NT2/D1 (cell line): ENCODE measurements at regions not wholly inside any gene's neighbourhood (a gene's known extent, or its start where the extent isn't known, plus 50 kb on each side); places are given as distances from the start of the nearest gene placed in this dataset.

Source experiments
- DNase-seq: peaks from one replicate; pipeline ENCODE4 v3.0.0-alpha.2; 2011; ENCODE audit warnings: low read depth, low spot score
- H3K27me3 ChIP-seq: 2 replicates; pipeline ENCODE4 v1.6.0; 2011; ENCODE audit warnings: mild to moderate bottlenecking; ENCODE audit not compliant: insufficient read length, insufficient read depth
- H3K36me3 ChIP-seq: 2 replicates; pipeline ENCODE4 v1.6.1; 2011; ENCODE audit warnings: mild to moderate bottlenecking, low read length, mixed read lengths; ENCODE audit not compliant: insufficient read depth, insufficient read length
- H3K4me1 ChIP-seq: 2 replicates; pipeline ENCODE4 v1.5.1; 2011; ENCODE audit not compliant: insufficient read depth, insufficient read length
- H3K4me3 ChIP-seq: 2 replicates; pipeline ENCODE4 v1.5.1; 2011; ENCODE audit warnings: low read depth; ENCODE audit not compliant: insufficient read length
- H3K9ac ChIP-seq: 2 replicates; pipeline ENCODE4 v1.6.0; 2011; ENCODE audit warnings: low read depth; ENCODE audit not compliant: insufficient read length
- H3K9me3 ChIP-seq: 2 replicates; pipeline ENCODE4 v1.5.1; 2011; ENCODE audit warnings: mild to moderate bottlenecking, low read length; ENCODE audit not compliant: insufficient read depth
- SUZ12 ChIP-seq: IDR thresholded peaks from 2 replicates; pipeline ENCODE4 v1.6.1; 2011; ENCODE audit not compliant: insufficient read length, insufficient read depth; ENCODE audit errors: extremely low read depth
- YY1 ChIP-seq: IDR thresholded peaks from 2 replicates; pipeline ENCODE4 v1.6.1; 2011; ENCODE audit not compliant: insufficient read length, insufficient read depth
- ZNF274 ChIP-seq: IDR thresholded peaks from 2 replicates; pipeline ENCODE4 v1.6.1; 2011; ENCODE audit warnings: mild to moderate bottlenecking, low read depth, low read length

GRCh38 chr17:6285486-6285885 is 149.4 kb downstream of the AIPL1 start:
- Histone ChIP-seq H3K27me3 (no peaks in the 10 kb centered on the region), H3K36me3 (no peaks in the 10 kb centered on the region), H3K9me3 (peaks cover 7% of the 10 kb centered on the region; the same call in 1 of the 2 replicates), H3K4me1 (no peaks in the 10 kb centered on the region), H3K9ac (no peak overlapping the region), H3K4me3 (no peak overlapping the region)
- TF ChIP-seq ZNF274 = no peak
- no peak for TF ChIP-seq YY1
- TF ChIP-seq SUZ12 = no peak
- DNase-seq = no peak

- peak; percentile 49 for DNase-seq
- TF ChIP-seq YY1 = no peak
Measured at GRCh38 chr17:6279659-6280058, 155.3 kb downstream of the AIPL1 start.

GRCh38 chr17:6278376-6278775 is 156.5 kb downstream of the AIPL1 start:
- H3K27me3 ChIP-seq = no peaks in the 10 kb centered on the region
- TF ChIP-seq ZNF274 (no peak), YY1 (no peak), SUZ12 (no peak)
- H3K4me1 ChIP-seq = no peaks in the 10 kb centered on the region
- no peaks in the 10 kb centered on the region for H3K36me3 ChIP-seq
- H3K9me3 ChIP-seq = peaks cover under 1% of the 10 kb centered on the region; the same call in 1 of the 2 replicates
- H3K9ac ChIP-seq = no peak overlapping the region
- no peak for DNase-seq
- no peak overlapping the region for H3K4me3 ChIP-seq

More at GRCh38 chr17:6279659-6280058, 155.3 kb downstream of the AIPL1 start:
- no peaks in the 10 kb centered on the region for H3K4me1 ChIP-seq
- H3K36me3 ChIP-seq = no peaks in the 10 kb centered on the region
- no peak overlapping the region for H3K4me3 ChIP-seq
- H3K9ac ChIP-seq = no peak overlapping the region
- H3K27me3 ChIP-seq = no peaks in the 10 kb centered on the region
- H3K9me3 ChIP-seq = peaks cover 7% of the 10 kb centered on the region; the same call in 1 of the 2 replicates

- Histone ChIP-seq H3K4me3 (no peak overlapping the region), H3K9ac (no peak overlapping the region), H3K4me1 (no peaks in the 10 kb centered on the region), H3K9me3 (no peaks in the 10 kb centered on the region; the same call in 1 of the 2 replicates), H3K27me3 (no peaks in the 10 kb centered on the region), H3K36me3 (no peaks in the 10 kb centered on the region)
- TF ChIP-seq SUZ12 (no peak), ZNF274 (no peak), YY1 (no peak)
- DNase-seq = no peak
Measured at GRCh38 chr17:6276711-6277110, 158.2 kb downstream of the AIPL1 start.

GRCh38 chr17:6274310-6274709 is 160.6 kb downstream of the AIPL1 start:
- Histone ChIP-seq H3K9ac (no peak overlapping the region), H3K4me1 (no peaks in the 10 kb centered on the region), H3K4me3 (no peak overlapping the region), H3K9me3 (no peaks in the 10 kb centered on the region; the same call in 1 of the 2 replicates), H3K36me3 (no peaks in the 10 kb centered on the region), H3K27me3 (no peaks in the 10 kb centered on the region)
- no peak for DNase-seq
- no peak for TF ChIP-seq SUZ12

GRCh38 chr17:6269478-6269877 is 165.4 kb downstream of the AIPL1 start:
- Histone ChIP-seq H3K4me3 (no peak overlapping the region), H3K27me3 (no peaks in the 10 kb centered on the region), H3K4me1 (no peaks in the 10 kb centered on the region), H3K9me3 (no peaks in the 10 kb centered on the region; the same call in 1 of the 2 replicates), H3K36me3 (no peaks in the 10 kb centered on the region), H3K9ac (no peak overlapping the region)
- no peak for DNase-seq
- no peak for TF ChIP-seq ZNF274
- no peak for TF ChIP-seq SUZ12
- no peak for TF ChIP-seq YY1

GRCh38 chr17:6261466-6261865 is 173.5 kb downstream of the AIPL1 start:
- Histone ChIP-seq H3K9me3 (no peaks in the 10 kb centered on the region), H3K4me3 (no peak overlapping the region), H3K4me1 (peaks cover 6% of the 10 kb centered on the region), H3K27me3 (no peaks in the 10 kb centered on the region), H3K36me3 (no peaks in the 10 kb centered on the region), H3K9ac (no peak overlapping the region)
- no peak for DNase-seq
- TF ChIP-seq YY1 (no peak), SUZ12 (no peak), ZNF274 (no peak)

- Histone ChIP-seq H3K4me1 (peaks cover 6% of the 10 kb centered on the region), H3K4me3 (no peak overlapping the region), H3K27me3 (no peaks in the 10 kb centered on the region), H3K36me3 (no peaks in the 10 kb centered on the region), H3K9ac (no peak overlapping the region), H3K9me3 (no peaks in the 10 kb centered on the region)
- TF ChIP-seq YY1 (no peak), ZNF274 (no peak), SUZ12 (no peak)
- DNase-seq = no peak
Measured at GRCh38 chr17:6259899-6260298, 175.0 kb downstream of the AIPL1 start.
